ENCODE measurements at regions not wholly inside any gene's neighbourhood (a gene's known extent, or its start where the extent isn't known, plus 50 kb on each side); places are given as distances from the start of the nearest gene placed in this dataset.

GRCh38 chr5:153404747-153405146 is 85.7 kb upstream of the GRIA1 start:
- DNase-seq = no peak

GRCh38 chr5:153421676-153422075 is 68.8 kb upstream of the GRIA1 start:
- no peak for DNase-seq

GRCh38 chr5:153425914-153426313 is 64.6 kb upstream of the GRIA1 start:
- DNase-seq = no peak

DNA sequence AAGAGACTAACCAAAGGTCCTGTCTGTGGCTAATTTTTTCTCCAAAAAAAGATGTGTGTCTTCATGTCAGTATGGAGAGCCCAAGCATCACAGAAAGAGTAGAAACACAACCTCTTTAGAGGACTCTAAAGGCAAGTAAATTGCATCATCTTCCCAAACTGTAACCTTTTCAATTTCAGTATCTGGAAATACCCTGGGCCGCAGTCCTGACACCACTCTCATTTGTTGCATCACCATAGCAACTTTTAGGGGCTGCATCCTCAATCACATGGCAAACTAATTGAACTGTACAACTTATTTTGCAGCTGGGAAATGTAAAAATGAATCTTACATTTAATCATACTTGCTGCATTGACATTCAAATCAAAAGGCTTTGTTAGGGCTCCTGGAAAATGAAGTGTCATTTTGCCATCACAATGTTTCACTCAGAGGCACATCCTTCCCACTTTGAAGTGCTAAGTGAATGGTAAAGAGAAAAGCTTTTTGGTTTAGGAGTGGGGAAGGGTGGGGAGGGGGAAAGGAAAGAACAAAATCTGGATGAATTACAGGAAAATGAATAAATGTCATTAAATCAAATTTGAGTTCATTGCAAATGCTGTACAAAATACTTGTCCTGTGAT is 60.6 kb upstream of the GRIA1 start:
- no peak for DNase-seq

DNA sequence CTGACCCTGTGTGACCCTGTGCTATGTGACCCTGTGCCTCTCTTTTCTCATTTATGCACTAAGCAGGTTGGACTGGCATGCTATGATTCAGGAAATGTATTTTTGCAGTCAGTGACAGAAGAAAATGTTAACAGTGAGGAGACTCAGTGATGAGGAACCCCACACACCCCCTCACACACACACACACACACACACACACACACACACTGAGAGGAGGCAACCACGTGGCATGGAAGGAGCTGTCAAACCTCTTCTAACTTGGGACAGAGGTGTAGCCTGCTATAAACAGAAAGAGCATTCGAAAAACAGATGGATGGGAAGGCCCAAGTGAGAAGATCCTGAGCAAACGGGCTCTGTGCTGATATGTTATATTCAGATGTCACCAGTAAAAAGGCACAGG is 57.9 kb upstream of the GRIA1 start:
- DNase-seq = no peak

GRCh38 chr5:153437251-153437650 is 53.2 kb upstream of the GRIA1 start:
- no peak for DNase-seq

- no peak for DNase-seq
Measured at GRCh38 chr5:153439130-153439529, 51.3 kb upstream of the GRIA1 start.

Data from hematopoietic multipotent progenitor cell treated with erythropoietin and hydrocortisone succinate and interleukin-3 and kit ligand, for 8 days (in vitro differentiated cells).